Mucosa of stomach (tissue), 1 donor: ENCODE measurements at regions not wholly inside any gene's neighbourhood (a gene's known extent, or its start where the extent isn't known, plus 50 kb on each side); places are given as distances from the start of the nearest gene placed in this dataset.

Experiments used
- H3K27me3 ChIP-seq: one replicate; pipeline ENCODE4 v1.7.0; 2013; ENCODE audit warnings: mild to moderate bottlenecking, low read length; ENCODE audit not compliant: control insufficient read depth, insufficient read depth
- H3K36me3 ChIP-seq: one replicate; pipeline ENCODE4 v1.7.0; 2013; ENCODE audit warnings: low read length; ENCODE audit not compliant: control insufficient read depth, insufficient read depth
- H3K4me1 ChIP-seq: one replicate; pipeline ENCODE4 v1.7.0; 2013; ENCODE audit warnings: mild to moderate bottlenecking, low read length; ENCODE audit not compliant: control insufficient read depth, insufficient read depth
- H3K4me3 ChIP-seq: one replicate; pipeline ENCODE4 v1.7.0; 2013; ENCODE audit warnings: low read length
- H3K9ac ChIP-seq: one replicate; pipeline ENCODE4 v1.7.0; 2013; ENCODE audit warnings: mild to moderate bottlenecking, low read length, moderate library complexity
- H3K9me3 ChIP-seq: one replicate; pipeline ENCODE4 v1.7.0; 2013; ENCODE audit warnings: mild to moderate bottlenecking, low read length, moderate library complexity; ENCODE audit not compliant: control insufficient read depth
- donor health status: Pancreatic carcinoma.

- Histone ChIP-seq H3K9me3 (no peaks in the 10 kb centered on the region), H3K4me1 (peaks cover 3% of the 10 kb centered on the region), H3K36me3 (no peaks in the 10 kb centered on the region), H3K27me3 (peaks cover 16% of the 10 kb centered on the region), H3K4me3 (no peak overlapping the region), H3K9ac (no peak overlapping the region)
These were observed 72.1 kb downstream of the MRPL36 start for GRCh38 chr5:1727571-1727970.

- Histone ChIP-seq H3K4me3 (no peak overlapping the region), H3K36me3 (no peaks in the 10 kb centered on the region), H3K9ac (no peak overlapping the region), H3K9me3 (no peaks in the 10 kb centered on the region), H3K27me3 (peaks cover 16% of the 10 kb centered on the region), H3K4me1 (peaks cover 3% of the 10 kb centered on the region)
These were observed 72.7 kb downstream of the MRPL36 start for GRCh38 chr5:1726956-1727355.

- Histone ChIP-seq H3K4me1 (peaks cover 3% of the 10 kb centered on the region), H3K9ac (no peak overlapping the region), H3K27me3 (peaks cover 16% of the 10 kb centered on the region), H3K36me3 (no peaks in the 10 kb centered on the region), H3K9me3 (no peaks in the 10 kb centered on the region), H3K4me3 (no peak overlapping the region)
These were observed 73.2 kb downstream of the MRPL36 start for GRCh38 chr5:1726469-1726865.

GRCh38 chr5:1725641-1726468, 73.8 kb downstream of the MRPL36 start:
- no peaks in the 10 kb centered on the region for H3K36me3 ChIP-seq
- H3K9ac ChIP-seq: no peak overlapping the region
- H3K4me1 ChIP-seq: peaks cover 3% of the 10 kb centered on the region
- no peaks in the 10 kb centered on the region for H3K9me3 ChIP-seq
- H3K27me3 ChIP-seq: peaks cover 16% of the 10 kb centered on the region
- H3K4me3 ChIP-seq: no peak overlapping the region

- Histone ChIP-seq H3K4me3 (no peak overlapping the region), H3K27me3 (peaks cover 13% of the 10 kb centered on the region), H3K36me3 (no peaks in the 10 kb centered on the region), H3K4me1 (peaks cover 3% of the 10 kb centered on the region), H3K9me3 (no peaks in the 10 kb centered on the region), H3K9ac (no peak overlapping the region)
These were observed 74.6 kb downstream of the MRPL36 start for GRCh38 chr5:1724822-1725602.

- Histone ChIP-seq H3K4me1 (peaks cover 3% of the 10 kb centered on the region), H3K4me3 (no peak overlapping the region), H3K27me3 (peaks cover 13% of the 10 kb centered on the region), H3K36me3 (no peaks in the 10 kb centered on the region), H3K9me3 (no peaks in the 10 kb centered on the region), H3K9ac (no peak overlapping the region)
These were observed 75.4 kb downstream of the MRPL36 start for GRCh38 chr5:1723957-1724821.

GRCh38 chr5:1723476-1723875, 76.2 kb downstream of the MRPL36 start:
- H3K4me1 ChIP-seq: peaks cover 3% of the 10 kb centered on the region
- H3K9me3 ChIP-seq: no peaks in the 10 kb centered on the region
- H3K36me3 ChIP-seq: no peaks in the 10 kb centered on the region
- H3K27me3 ChIP-seq: peaks cover 13% of the 10 kb centered on the region
- no peak overlapping the region for H3K4me3 ChIP-seq
- no peak overlapping the region for H3K9ac ChIP-seq

- Histone ChIP-seq H3K4me3 (no peak overlapping the region), H3K9ac (no peak overlapping the region), H3K4me1 (peaks cover 3% of the 10 kb centered on the region), H3K27me3 (peaks cover 13% of the 10 kb centered on the region), H3K9me3 (no peaks in the 10 kb centered on the region), H3K36me3 (no peaks in the 10 kb centered on the region)
These were observed 76.8 kb downstream of the MRPL36 start for GRCh38 chr5:1722877-1723276.

- H3K9me3 ChIP-seq: no peaks in the 10 kb centered on the region
- H3K9ac ChIP-seq: no peak overlapping the region
- H3K4me3 ChIP-seq: no peak overlapping the region
- peaks cover 3% of the 10 kb centered on the region for H3K27me3 ChIP-seq
- H3K4me1 ChIP-seq: peaks cover 1% of the 10 kb centered on the region
- no peaks in the 10 kb centered on the region for H3K36me3 ChIP-seq
These were observed 79.1 kb downstream of the MRPL36 start for GRCh38 chr5:1720396-1721110.

GRCh38 chr5:1719860-1720259, 79.8 kb downstream of the MRPL36 start:
- no peaks in the 10 kb centered on the region for H3K36me3 ChIP-seq
- H3K27me3 ChIP-seq: peaks cover 3% of the 10 kb centered on the region
- H3K9me3 ChIP-seq: no peaks in the 10 kb centered on the region
- no peaks in the 10 kb centered on the region for H3K4me1 ChIP-seq
- H3K4me3 ChIP-seq: no peak overlapping the region
- no peak overlapping the region for H3K9ac ChIP-seq

- Histone ChIP-seq H3K9me3 (no peaks in the 10 kb centered on the region), H3K4me1 (no peaks in the 10 kb centered on the region), H3K9ac (no peak overlapping the region), H3K36me3 (no peaks in the 10 kb centered on the region), H3K27me3 (peaks cover 3% of the 10 kb centered on the region), H3K4me3 (no peak overlapping the region)
These were observed 81.0 kb downstream of the MRPL36 start for GRCh38 chr5:1718669-1719068.
